ENCODE measurements at regions not wholly inside any gene's neighbourhood (a gene's known extent, or its start where the extent isn't known, plus 50 kb on each side); places are given as distances from the start of the nearest gene placed in this dataset.

DNA sequence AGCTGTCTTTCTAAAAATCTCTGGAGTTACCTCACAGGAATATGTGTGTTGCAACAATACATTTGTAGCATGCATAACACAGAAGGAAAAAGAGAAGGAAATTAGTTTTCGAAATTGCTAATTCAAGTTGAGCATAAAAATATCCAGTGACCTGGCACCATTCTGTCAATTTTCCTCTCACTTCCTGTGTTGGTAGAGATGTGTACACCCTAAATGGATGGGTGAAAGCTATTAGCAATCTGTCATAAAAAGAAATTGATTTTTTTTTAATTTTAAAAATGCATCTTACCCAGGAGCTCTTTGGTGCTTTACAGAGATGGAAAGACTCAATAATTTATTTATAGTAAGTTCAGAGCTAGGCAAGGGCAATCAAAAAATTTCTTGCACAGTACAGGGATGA lies 333.3 kb upstream of the TMEM229A start:
- WGBS, 2 experiments (ENCODE audit: extremely low coverage in 1 of 2, insufficient coverage in 1 of 2, insufficient read length in 1 of 2, insufficient replicate concordance in 2 of 2, low coverage in 1 of 2, low lambda C conversion rate in 2 of 2, missing lambda C conversion rate in 1 of 2), result 87% methylated on average over 1 of the region's 1 CpG; no CpG with 5 or more reads in 1 of the 2 experiments
- CTCF ChIA-PET (ENCODE audit: partially characterized antibody), result interaction anchor here (1.4 kb wide), 1 partner anchor 14 kb away, joined by 4 read pairs; no protein-coding TSS in a partner anchor
- H4K8ac ChIP-seq (ENCODE audit: extremely low read depth, insufficient read depth, low read length), result no peak overlapping the region
- no peak for TF ChIP-seq POLR2AphosphoS5 (IDR thresholded peaks at IDR 0.05; ENCODE audit: low read depth, low read length)
- no peak for TF ChIP-seq YY1 (IDR thresholded peaks at IDR 0.05; ENCODE audit: low read depth, low read length)
- no peak for TF ChIP-seq EZH2 (IDR thresholded peaks at IDR 0.05; ENCODE audit: low read depth, low read length, severe bottlenecking)
- no peak for TF ChIP-seq GABPA (IDR thresholded peaks at IDR 0.05; ENCODE audit: borderline replicate concordance, insufficient read depth, low read length)
- no peak for TF ChIP-seq BRCA1 (IDR thresholded peaks at IDR 0.05; ENCODE audit: low read depth, low read length)
- TF ChIP-seq HDAC2 (IDR thresholded peaks at IDR 0.05; ENCODE audit: borderline replicate concordance in 1 of 2, low read depth in 2 of 2, low read length in 2 of 2), result no peak
- TF ChIP-seq GTF2F1 (IDR thresholded peaks at IDR 0.05; ENCODE audit: borderline replicate concordance, low read depth, low read length), result no peak
- TF ChIP-seq CEBPB (IDR thresholded peaks at IDR 0.05; ENCODE audit: low read depth, low read length), result no peak
- no peak for TF ChIP-seq RAD21 (IDR thresholded peaks at IDR 0.05 in 1 of 2, conservative IDR thresholded peaks at IDR 0.05 in 1 of 2; ENCODE audit: low read depth in 2 of 2, low read length in 2 of 2)
- TF ChIP-seq, protein P1, sequence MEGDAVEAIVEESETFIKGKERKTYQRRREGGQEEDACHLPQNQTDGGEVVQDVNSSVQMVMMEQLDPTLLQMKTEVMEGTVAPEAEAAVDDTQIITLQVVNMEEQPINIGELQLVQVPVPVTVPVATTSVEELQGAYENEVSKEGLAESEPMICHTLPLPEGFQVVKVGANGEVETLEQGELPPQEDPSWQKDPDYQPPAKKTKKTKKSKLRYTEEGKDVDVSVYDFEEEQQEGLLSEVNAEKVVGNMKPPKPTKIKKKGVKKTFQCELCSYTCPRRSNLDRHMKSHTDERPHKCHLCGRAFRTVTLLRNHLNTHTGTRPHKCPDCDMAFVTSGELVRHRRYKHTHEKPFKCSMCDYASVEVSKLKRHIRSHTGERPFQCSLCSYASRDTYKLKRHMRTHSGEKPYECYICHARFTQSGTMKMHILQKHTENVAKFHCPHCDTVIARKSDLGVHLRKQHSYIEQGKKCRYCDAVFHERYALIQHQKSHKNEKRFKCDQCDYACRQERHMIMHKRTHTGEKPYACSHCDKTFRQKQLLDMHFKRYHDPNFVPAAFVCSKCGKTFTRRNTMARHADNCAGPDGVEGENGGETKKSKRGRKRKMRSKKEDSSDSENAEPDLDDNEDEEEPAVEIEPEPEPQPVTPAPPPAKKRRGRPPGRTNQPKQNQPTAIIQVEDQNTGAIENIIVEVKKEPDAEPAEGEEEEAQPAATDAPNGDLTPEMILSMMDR (IDR thresholded peaks at IDR 0.05; ENCODE audit: control extremely low read depth in 1 of 3, insufficient read depth in 1 of 3, low read depth in 1 of 3, low read length in 3 of 3), result no peak
- TF ChIP-seq, protein P2, sequence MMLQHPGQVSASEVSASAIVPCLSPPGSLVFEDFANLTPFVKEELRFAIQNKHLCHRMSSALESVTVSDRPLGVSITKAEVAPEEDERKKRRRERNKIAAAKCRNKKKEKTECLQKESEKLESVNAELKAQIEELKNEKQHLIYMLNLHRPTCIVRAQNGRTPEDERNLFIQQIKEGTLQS (IDR thresholded peaks at IDR 0.05; ENCODE audit: insufficient read depth, low read depth, low read length), result no peak

More for the DNA sequence above, 333.3 kb upstream of the TMEM229A start:
- no peak overlapping the region for H3K18ac ChIP-seq (ENCODE audit: extremely low read depth, low read length)
- H2AK5ac ChIP-seq (ENCODE audit: low read depth, low read length), result no peak overlapping the region
- no peak overlapping the region for H3K9ac ChIP-seq (replicated peaks in 1 of 4; ENCODE audit: extremely low read depth in 1 of 4, low read depth in 3 of 4, low read length in 3 of 4)
- H3K4me1 ChIP-seq (replicated peaks in 1 of 4; ENCODE audit: control insufficient read depth in 3 of 4, insufficient read depth in 4 of 4, low read length in 3 of 4), result no peaks in the 10 kb centered on the region
- no peak overlapping the region for H2BK15ac ChIP-seq (ENCODE audit: low read length)
- H3K23me2 ChIP-seq (ENCODE audit: low read depth, low read length), result no peaks in the 10 kb centered on the region
- no peak overlapping the region for H4K5ac ChIP-seq (ENCODE audit: insufficient read length, low read depth, low read length)
- H4K91ac ChIP-seq (replicated peaks; ENCODE audit: insufficient read length, low read length), result no peak overlapping the region
- no peak overlapping the region for H3K4me3 ChIP-seq (ENCODE audit: extremely low read depth in 1 of 4, insufficient read depth in 2 of 4, low read depth in 3 of 4, low read length in 4 of 4)
- H4K20me1 ChIP-seq (replicated peaks in 1 of 2; ENCODE audit: control insufficient read depth in 1 of 2, insufficient read depth in 2 of 2, low read length in 2 of 2), result no peaks in the 10 kb centered on the region
- H3K4ac ChIP-seq (replicated peaks; ENCODE audit: insufficient read length, low read depth, low read length), result no peak overlapping the region
- no peak overlapping the region for H3K14ac ChIP-seq (ENCODE audit: insufficient read length)
- H2BK120ac ChIP-seq (replicated peaks; ENCODE audit: low read depth, low read length), result no peak overlapping the region
- H2AFZ ChIP-seq (ENCODE audit: low read length), result no peak overlapping the region
- FAIRE-seq (no peak), DNase-seq (ENCODE audit: low read depth in 1 of 2, low spot score in 2 of 2) (no peak)
- POLR2A ChIA-PET (ENCODE audit: partially characterized antibody), result no interaction called here
- H3K27me3 ChIP-seq (replicated peaks in 1 of 4; ENCODE audit: control insufficient read depth in 3 of 4, extremely low read depth in 1 of 4, insufficient read depth in 3 of 4, low read length in 3 of 4), result no peaks in the 10 kb centered on the region
- H2BK5ac ChIP-seq (ENCODE audit: low read depth, low read length), result no peak overlapping the region
- H2BK20ac ChIP-seq (ENCODE audit: low read length), result no peak overlapping the region
- H2BK12ac ChIP-seq (ENCODE audit: low read depth, low read length), result no peak overlapping the region
- H3K23ac ChIP-seq (ENCODE audit: insufficient read length), result no peak overlapping the region
- no peaks in the 10 kb centered on the region for H3K79me2 ChIP-seq (ENCODE audit: control insufficient read depth in 1 of 2, insufficient read depth in 2 of 2, low read length in 2 of 2)
- H3K4me2 ChIP-seq (ENCODE audit: insufficient read depth in 1 of 2, low read depth in 2 of 2, low read length in 2 of 2), result no peak overlapping the region
- no peak overlapping the region for H3K56ac ChIP-seq (replicated peaks; ENCODE audit: insufficient read length, low read depth, low read length)
- no peaks in the 10 kb centered on the region for H3K9me3 ChIP-seq (ENCODE audit: insufficient read depth in 2 of 2, low read depth in 1 of 2, low read length in 1 of 2)
- no peaks in the 10 kb centered on the region for H3K36me3 ChIP-seq (ENCODE audit: control insufficient read depth in 2 of 4, insufficient read depth in 4 of 4, low read length in 3 of 4)
- no peaks in the 10 kb centered on the region for H3K79me1 ChIP-seq (ENCODE audit: low read depth, low read length)
- H3K27ac ChIP-seq (ENCODE audit: low read depth, low read length), result no peak overlapping the region
